C4-2B (cell line): ENCODE measurements at regions not wholly inside any gene's neighbourhood (a gene's known extent, or its start where the extent isn't known, plus 50 kb on each side); places are given as distances from the start of the nearest gene placed in this dataset.

Experiments used
- H3K27ac ChIP-seq: fragments of 450-650 bp; 2 replicates; pipeline ENCODE4 v1.5.1; 2017
- CTCF ChIP-seq: fragments of 450-650 bp; conservative IDR thresholded peaks from 2 replicates; pipeline ENCODE4 v1.5.1; 2017; ENCODE audit warnings: mild to moderate bottlenecking
- ZFX ChIP-seq: fragments of 450-650 bp; IDR thresholded peaks from 2 replicates; pipeline ENCODE4 v1.6.1; 2017

GRCh38 chr1:60244906-60245305 is 171.3 kb upstream of the C1orf87 start:
- no peak overlapping the region for H3K27ac ChIP-seq
- TF ChIP-seq CTCF: no peak
- no peak for TF ChIP-seq ZFX

- no peak for TF ChIP-seq CTCF
- no peak for TF ChIP-seq ZFX
- no peak overlapping the region for H3K27ac ChIP-seq
These were observed 161.7 kb upstream of the C1orf87 start for GRCh38 chr1:60235275-60235674.

GRCh38 chr1:60234776-60235175 is 161.2 kb upstream of the C1orf87 start:
- no peak overlapping the region for H3K27ac ChIP-seq
- TF ChIP-seq CTCF (no peak), ZFX (no peak)

- TF ChIP-seq CTCF (no peak), ZFX (no peak)
- H3K27ac ChIP-seq: no peak overlapping the region
These were observed 156.3 kb upstream of the C1orf87 start for GRCh38 chr1:60229821-60230220.

- no peak overlapping the region for H3K27ac ChIP-seq
- no peak for TF ChIP-seq ZFX
- TF ChIP-seq CTCF: no peak
These were observed 154.5 kb upstream of the C1orf87 start for GRCh38 chr1:60228041-60228491.

GRCh38 chr1:60227601-60228000 is 154.0 kb upstream of the C1orf87 start:
- TF ChIP-seq CTCF (no peak), ZFX (no peak)
- no peak overlapping the region for H3K27ac ChIP-seq

- no peak for TF ChIP-seq ZFX
- no peak for TF ChIP-seq CTCF
These were observed 151.9 kb upstream of the C1orf87 start for GRCh38 chr1:60225486-60225885.

More at GRCh38 chr1:60225486-60225885, 151.9 kb upstream of the C1orf87 start:
- no peak overlapping the region for H3K27ac ChIP-seq
